Endometrial microvascular endothelial cells (primary cell): ENCODE measurements at regions not wholly inside any gene's neighbourhood (a gene's known extent, or its start where the extent isn't known, plus 50 kb on each side); places are given as distances from the start of the nearest gene placed in this dataset.
"Not testable (repeated sequence)": the region's sequence is repeated elsewhere in the genome, so short reads cannot be mapped to it uniquely, and the experiment has no call there.

Experiments used
- in situ Hi-C: cut with HindIII; loops from 2 replicates; pipeline ENCODE4 v1.10.0; 2017; ENCODE audit warnings: low sequenced_read_pairs, low pct_unique_long_range_greater_than_20kb; ENCODE audit errors: inconsistent ontology term

GRCh38 chr11:87897071-87897470, 278.2 kb downstream of the RAB38 start:
- in situ Hi-C loops = no loop called here

GRCh38 chr11:87894961-87895360, 280.3 kb downstream of the RAB38 start:
- in situ Hi-C loops = no loop called here

- in situ Hi-C loops = no loop called here
Observed at GRCh38 chr11:87892291-87892690, 283.0 kb downstream of the RAB38 start.

- in situ Hi-C loops = no loop called here
Observed at GRCh38 chr11:87889126-87889525, 286.1 kb downstream of the RAB38 start.

- in situ Hi-C loops = not testable (repeated sequence)
Observed at GRCh38 chr11:87885084-87885483, 290.2 kb downstream of the RAB38 start.

- in situ Hi-C loops = no loop called here
Observed at GRCh38 chr11:87879118-87879517, 296.1 kb downstream of the RAB38 start.

GRCh38 chr11:87878373-87878825, 296.8 kb downstream of the RAB38 start:
- in situ Hi-C loops = no loop called here

- in situ Hi-C loops = no loop called here
Observed at GRCh38 chr11:87871056-87871455, 304.2 kb downstream of the RAB38 start.

GRCh38 chr11:87870086-87870485, 305.2 kb downstream of the RAB38 start:
- in situ Hi-C loops = no loop called here

GRCh38 chr11:87866951-87867350, 308.3 kb downstream of the RAB38 start:
- in situ Hi-C loops = no loop called here

GRCh38 chr11:87861030-87861429, 314.2 kb downstream of the RAB38 start:
- in situ Hi-C loops = no loop called here

GRCh38 chr11:87859636-87860035, 315.6 kb downstream of the RAB38 start:
- in situ Hi-C loops = no loop called here

GRCh38 chr11:87851827-87852226, 323.4 kb downstream of the RAB38 start:
- in situ Hi-C loops = no loop called here

- in situ Hi-C loops = no loop called here
Observed at GRCh38 chr11:87851234-87851633, 324.0 kb downstream of the RAB38 start.

- in situ Hi-C loops = no loop called here
Observed at GRCh38 chr11:87849216-87849615, 326.0 kb downstream of the RAB38 start.

GRCh38 chr11:87840786-87841185, 334.5 kb downstream of the RAB38 start:
- in situ Hi-C loops = no loop called here

- in situ Hi-C loops = no loop called here
Observed at GRCh38 chr11:87832211-87832610, 343.0 kb downstream of the RAB38 start.

- in situ Hi-C loops = no loop called here
Observed at GRCh38 chr11:87820011-87820410, 355.2 kb downstream of the RAB38 start.

- in situ Hi-C loops = no loop called here
Observed at GRCh38 chr11:87819151-87819550, 356.1 kb downstream of the RAB38 start.

- in situ Hi-C loops = no loop called here
Observed at GRCh38 chr11:87812571-87813365, 362.5 kb downstream of the RAB38 start.

- in situ Hi-C loops = no loop called here
Observed at GRCh38 chr11:87810486-87810885, 364.8 kb downstream of the RAB38 start.
